CD4-positive, alpha-beta T cell treated with Interleukin-6 for 4 hours (primary cell): ENCODE measurements at regions not wholly inside any gene's neighbourhood (a gene's known extent, or its start where the extent isn't known, plus 50 kb on each side); places are given as distances from the start of the nearest gene placed in this dataset.
"Not testable (repeated sequence)": the region's sequence is repeated elsewhere in the genome, so short reads cannot be mapped to it uniquely, and the experiment has no call there.

Source experiments
- DNase-seq: peaks from one replicate; pipeline ENCODE4 v3.0.0-alpha.2; 2020; ENCODE audit warnings: mixed read lengths

GRCh38 chr2:125901278-125901677 is 754.7 kb upstream of the GYPC start:
- DNase-seq, result no peak

- DNase-seq, result no peak
Observed at GRCh38 chr2:125925891-125926546, 729.9 kb upstream of the GYPC start.

- DNase-seq, result no peak
Observed at GRCh38 chr2:125935559-125935958, 720.4 kb upstream of the GYPC start.

- DNase-seq, result no peak
Observed at GRCh38 chr2:125942585-125943424, 713.2 kb upstream of the GYPC start.

- no peak for DNase-seq
Observed at GRCh38 chr2:125959047-125959446, 696.9 kb upstream of the GYPC start.

GRCh38 chr2:125961739-125962138 is 694.2 kb upstream of the GYPC start:
- no peak for DNase-seq

- DNase-seq, result no peak
Observed at GRCh38 chr2:125979886-125980285, 676.1 kb upstream of the GYPC start.

GRCh38 chr2:125983364-125983763 is 672.6 kb upstream of the GYPC start:
- DNase-seq, result no peak

GRCh38 chr2:126029316-126029715 is 626.6 kb upstream of the GYPC start:
- DNase-seq, result no peak

- no peak for DNase-seq
Observed at GRCh38 chr2:126038861-126039260, 617.1 kb upstream of the GYPC start.

GRCh38 chr2:126041391-126042047 is 614.4 kb upstream of the GYPC start:
- DNase-seq, result no peak

- DNase-seq, result no peak
Observed at GRCh38 chr2:126042089-126042488, 613.9 kb upstream of the GYPC start.

GRCh38 chr2:126048719-126049118 is 607.2 kb upstream of the GYPC start:
- DNase-seq, result no peak

- DNase-seq, result no peak
Observed at GRCh38 chr2:126049461-126049860, 606.5 kb upstream of the GYPC start.

GRCh38 chr2:126050991-126051736 is 604.8 kb upstream of the GYPC start:
- DNase-seq, result no peak

GRCh38 chr2:126051737-126052240 is 604.2 kb upstream of the GYPC start:
- not testable (repeated sequence) for DNase-seq

GRCh38 chr2:126059379-126059778 is 596.6 kb upstream of the GYPC start:
- no peak for DNase-seq

GRCh38 chr2:126085011-126085795 is 570.8 kb upstream of the GYPC start:
- DNase-seq, result no peak

GRCh38 chr2:126100962-126101361 is 555.0 kb upstream of the GYPC start:
- DNase-seq, result no peak

- DNase-seq, result no peak
Observed at GRCh38 chr2:126106006-126106405, 550.0 kb upstream of the GYPC start.

- DNase-seq, result no peak
Observed at GRCh38 chr2:126107883-126108282, 548.1 kb upstream of the GYPC start.

- no peak for DNase-seq
Observed at GRCh38 chr2:126115975-126116374, 540.0 kb upstream of the GYPC start.
